ENCODE measurements at regions not wholly inside any gene's neighbourhood (a gene's known extent, or its start where the extent isn't known, plus 50 kb on each side); places are given as distances from the start of the nearest gene placed in this dataset.

GRCh38 chr1:193545171-193545570 is 358.8 kb upstream of the B3GALT2 start:
- intact Hi-C loops (cut with micrococcal nuclease): no loop called here
- H3K36me3 Mint-ChIP-seq (ENCODE audit: low read depth): peaks cover 2% of the 10 kb centered on the region
- H3K9me3 Mint-ChIP-seq: peaks cover 3% of the 10 kb centered on the region
- H3K27ac Mint-ChIP-seq: no peak overlapping the region
- POLR2A ChIA-PET: no interaction called here
- ATAC-seq (no peak), DNase-seq (no peak)
- peaks cover 29% of the 10 kb centered on the region for H3K4me1 Mint-ChIP-seq (ENCODE audit: low read depth)
- H3K27me3 Mint-ChIP-seq: no peaks in the 10 kb centered on the region
- TF ChIP-seq CTCF (IDR thresholded peaks at IDR 0.05): no peak
- H3K4me3 Mint-ChIP-seq: no peak overlapping the region
- CTCF ChIA-PET: no interaction called here

GRCh38 chr1:193543259-193543658 is 356.8 kb upstream of the B3GALT2 start:
- intact Hi-C loops (cut with micrococcal nuclease): no loop called here
- ChIA-PET CTCF (no interaction called here), POLR2A (interaction anchor here (0.6 kb wide), 1 partner anchor 16 kb away, joined by 3 read pairs; no protein-coding TSS in a partner anchor)
- no peaks in the 10 kb centered on the region for H3K27me3 Mint-ChIP-seq
- no peak overlapping the region for H3K4me3 Mint-ChIP-seq
- H3K4me1 Mint-ChIP-seq (ENCODE audit: low read depth): peaks cover 42% of the 10 kb centered on the region
- no peak for ATAC-seq
- H3K9me3 Mint-ChIP-seq: peaks cover 2% of the 10 kb centered on the region
- H3K36me3 Mint-ChIP-seq (ENCODE audit: low read depth): peaks cover 4% of the 10 kb centered on the region
- H3K27ac Mint-ChIP-seq: no peak overlapping the region
- DNase-seq: no peak
- no peak for TF ChIP-seq CTCF (IDR thresholded peaks at IDR 0.05)

GRCh38 chr1:193542690-193543089 is 356.3 kb upstream of the B3GALT2 start:
- intact Hi-C loops (cut with micrococcal nuclease): no loop called here
- no peaks in the 10 kb centered on the region for H3K27me3 Mint-ChIP-seq
- ChIA-PET POLR2A (no interaction called here), CTCF (no interaction called here)
- peaks cover 2% of the 10 kb centered on the region for H3K9me3 Mint-ChIP-seq
- peak overlapping the region; percentile 17 for H3K27ac Mint-ChIP-seq
- no peak for TF ChIP-seq CTCF (IDR thresholded peaks at IDR 0.05)
- H3K36me3 Mint-ChIP-seq (ENCODE audit: low read depth): peaks cover 4% of the 10 kb centered on the region
- DNase-seq: no peak
- H3K4me1 Mint-ChIP-seq (ENCODE audit: low read depth): peaks cover 44% of the 10 kb centered on the region
- H3K4me3 Mint-ChIP-seq: no peak overlapping the region
- ATAC-seq: no peak

- peaks cover 45% of the 10 kb centered on the region for H3K4me1 Mint-ChIP-seq (ENCODE audit: low read depth)
- H3K9me3 Mint-ChIP-seq: peaks cover 2% of the 10 kb centered on the region
- H3K36me3 Mint-ChIP-seq (ENCODE audit: low read depth): peaks cover 4% of the 10 kb centered on the region
- H3K4me3 Mint-ChIP-seq: peak overlapping the region; percentile 64
- DNase-seq (peak; percentile 23), ATAC-seq (peak; percentile 31)
- peak overlapping the region; percentile 88 for H3K27ac Mint-ChIP-seq
- intact Hi-C loops (cut with micrococcal nuclease): no loop called here
- no peak for TF ChIP-seq CTCF (IDR thresholded peaks at IDR 0.05)
- ChIA-PET CTCF (interaction anchor here (0.9 to 1.4 kb wide), 3 partner anchors 27 to 80 kb away, joined by 3 read pairs; no protein-coding TSS in a partner anchor), POLR2A (interaction anchor here (0.6 to 1.1 kb wide), 2 partner anchors 40 to 749 kb away, joined by 3 read pairs; no protein-coding TSS in a partner anchor)
- H3K27me3 Mint-ChIP-seq: no peaks in the 10 kb centered on the region
Observed at GRCh38 chr1:193540511-193540910, 354.1 kb upstream of the B3GALT2 start.

- Mint-ChIP-seq H3K4me1 (ENCODE audit: low read depth) (peaks cover 45% of the 10 kb centered on the region), H3K27ac (peak overlapping the region; percentile 88), H3K9me3 (peaks cover 2% of the 10 kb centered on the region), H3K36me3 (ENCODE audit: low read depth) (peaks cover 4% of the 10 kb centered on the region), H3K27me3 (no peaks in the 10 kb centered on the region), H3K4me3 (peak overlapping the region; percentile 64)
- DNase-seq (peak; percentile 32), ATAC-seq (peak; percentile 34)
- intact Hi-C loops (cut with micrococcal nuclease): no loop called here
- ChIA-PET POLR2A (interaction anchor here (0.6 to 1.3 kb wide), 4 partner anchors 40 to 749 kb away, joined by 3 read pairs; no protein-coding TSS in a partner anchor), CTCF (interaction anchor here (0.9 to 1.4 kb wide), 3 partner anchors 26 to 79 kb away, joined by 3 read pairs; no protein-coding TSS in a partner anchor)
- TF ChIP-seq CTCF (IDR thresholded peaks at IDR 0.05): no peak
Observed at GRCh38 chr1:193539731-193540459, 353.5 kb upstream of the B3GALT2 start.
